Endothelial cell of umbilical vein (primary cell): ENCODE measurements at regions not wholly inside any gene's neighbourhood (a gene's known extent, or its start where the extent isn't known, plus 50 kb on each side); places are given as distances from the start of the nearest gene placed in this dataset.

Experiments used
- BruUV-seq: library from RNA; stranded (reverse); fragments of 400-500 nt; replicated peaks from 2 replicates; lab custom pipeline; 2021; lab: Mats Ljungman, UMichigan
- CTCF ChIA-PET: fragments of 300-600, 350-600 bp; sonication (Branson Sonifier 250); formaldehyde crosslinking; loops from one replicate; lab custom pipeline; 2021; ENCODE audit warnings: antibody characterized with exemption, inconsistent platforms; lab: Charles Lee
- POLR2A ChIA-PET: fragments of 300-600, 350-600 bp; sonication (Branson Sonifier 250); formaldehyde crosslinking; loops from one replicate; lab custom pipeline; 2021; ENCODE audit warnings: antibody characterized with exemption, inconsistent platforms; lab: Charles Lee
- DNase-seq: peaks from one replicate; pipeline ENCODE4 v3.0.0-alpha.2; 2011; ENCODE audit warnings: low read depth, low spot score
- FAIRE-seq: peaks from 2 replicates; lab custom pipeline; 2011; peaks lifted over from hg19 to GRCh38; lab: Jason Lieb, UNC
- H2AFZ ChIP-seq: 2 replicates; pipeline ENCODE4 v1.6.0; 2012; ENCODE audit warnings: low read depth, low read length, control low read depth, inconsistent platforms
- H3K27ac ChIP-seq: 2 replicates; pipeline ENCODE4 v1.5.1; 2011; ENCODE audit warnings: low read depth, mild to moderate bottlenecking, control low read depth, low read length, moderate library complexity; ENCODE audit not compliant: insufficient read depth
- H3K27me3 ChIP-seq, 2 experiments: 2 replicates each; pipeline versions ENCODE4 v1.6.0 to v1.6.1; 2011; ENCODE audit warnings: low read length in 2 of 2, mixed read lengths in 1 of 2; ENCODE audit not compliant: control insufficient read depth in 2 of 2, insufficient read depth in 2 of 2
- H3K36me3 ChIP-seq, 2 experiments: 2 replicates in 1 of 2; 3 replicates in 1 of 2; pipeline ENCODE4 v1.5.1; 2011; ENCODE audit warnings: low read length in 2 of 2, mild to moderate bottlenecking in 1 of 2, moderate library complexity in 1 of 2; ENCODE audit not compliant: control insufficient read depth in 2 of 2, insufficient read depth in 2 of 2; ENCODE audit errors: extremely low read depth in 1 of 2
- H3K4me1 ChIP-seq: 3 replicates; pipeline ENCODE4 v1.5.1; 2011; ENCODE audit warnings: mild to moderate bottlenecking, low read length; ENCODE audit not compliant: control insufficient read depth, insufficient read depth; ENCODE audit errors: extremely low read depth
- H3K4me2 ChIP-seq: 2 replicates; pipeline ENCODE4 v1.6.1; 2011; ENCODE audit warnings: low read length, control low read depth, mixed read lengths; ENCODE audit not compliant: insufficient read depth
- H3K4me3 ChIP-seq, 3 experiments: fragments of 200-600 bp in 1 of 3; sonication (generic), shearing (Covaris generic) in 1 of 3; replicated peaks in 1 of 3; 2 replicates each; pipeline ENCODE4 v1.5.1; 2011 to 2016; ENCODE audit warnings: control low read depth in 3 of 3, low read length in 3 of 3, mild to moderate bottlenecking in 2 of 3, inconsistent platforms in 1 of 3, low read depth in 1 of 3, moderate library complexity in 1 of 3; ENCODE audit not compliant: insufficient read depth in 1 of 3
- H3K79me2 ChIP-seq: 2 replicates; pipeline ENCODE4 v1.6.0; 2012; ENCODE audit warnings: low read length, inconsistent platforms; ENCODE audit not compliant: control insufficient read depth, insufficient read depth
- H3K9ac ChIP-seq: replicated peaks from 2 replicates; pipeline ENCODE3; 2011; ENCODE audit warnings: low read length, control low read depth; ENCODE audit not compliant: insufficient read depth; ENCODE audit errors: extremely low read depth
- H3K9me1 ChIP-seq: replicated peaks from 3 replicates; pipeline ENCODE4 v1.6.0; 2011; ENCODE audit warnings: mild to moderate bottlenecking, low read length; ENCODE audit not compliant: control insufficient read depth, insufficient read depth; ENCODE audit errors: extremely low read depth
- H3K9me3 ChIP-seq: replicated peaks from 2 replicates; pipeline ENCODE4 v1.5.1; 2012; ENCODE audit warnings: low read length, inconsistent platforms; ENCODE audit not compliant: control insufficient read depth, insufficient read depth
- H4K20me1 ChIP-seq: replicated peaks from 2 replicates; pipeline ENCODE3; 2011; ENCODE audit warnings: mild to moderate bottlenecking, low read length; ENCODE audit not compliant: control insufficient read depth, insufficient read depth; ENCODE audit errors: extremely low read depth
- CTCF ChIP-seq, 2 donors: IDR thresholded peaks; 1 replicate in 1 of 2; 2 replicates in 1 of 2; pipeline ENCODE4 v1.5.1; 2011; ENCODE audit warnings: low read length in 2 of 2, mild to moderate bottlenecking in 2 of 2, moderate library complexity in 2 of 2, control low read depth in 1 of 2, inconsistent platforms in 1 of 2, low read depth in 1 of 2; ENCODE audit not compliant: insufficient read depth in 1 of 2; ENCODE audit errors: extremely low read depth in 1 of 2
- EZH2 ChIP-seq: IDR thresholded peaks from 2 replicates; pipeline ENCODE4 v1.6.1; 2012; ENCODE audit warnings: borderline replicate concordance, low read depth, mild to moderate bottlenecking, moderate library complexity, low read length, inconsistent platforms; ENCODE audit not compliant: severe bottlenecking
- FOS ChIP-seq: IDR thresholded peaks from 2 replicates; pipeline ENCODE4 v1.6.1; 2011; ENCODE audit warnings: mild to moderate bottlenecking, low read length, moderate library complexity, borderline replicate concordance; ENCODE audit not compliant: insufficient read depth
- GATA2 ChIP-seq: IDR thresholded peaks from 2 replicates; pipeline ENCODE4 v1.7.0; 2011; ENCODE audit warnings: low read depth, mild to moderate bottlenecking, moderate library complexity, mixed read lengths, low read length; ENCODE audit not compliant: insufficient read length, insufficient read depth
- JUN ChIP-seq: IDR thresholded peaks from 2 replicates; pipeline ENCODE4 v1.6.1; 2011; ENCODE audit warnings: borderline replicate concordance, low read depth; ENCODE audit not compliant: insufficient read length, insufficient read depth
- MAX ChIP-seq: IDR thresholded peaks from 2 replicates; pipeline ENCODE4 v1.6.1; 2011; ENCODE audit not compliant: insufficient read depth, insufficient read length
- MYC ChIP-seq: IDR thresholded peaks from one replicate; pipeline ENCODE4 v1.6.1; 2011; ENCODE audit warnings: mild to moderate bottlenecking, low read depth, low read length
- POLR2A ChIP-seq: IDR thresholded peaks from 2 replicates; pipeline ENCODE4 v1.6.1; 2012; ENCODE audit warnings: low read depth, mild to moderate bottlenecking, control low read depth, low read length
- POLR2AphosphoS5 ChIP-seq: IDR thresholded peaks from 2 replicates; pipeline ENCODE4 v1.6.1; 2012; ENCODE audit warnings: low read depth, mild to moderate bottlenecking, control low read depth, low read length, moderate library complexity; ENCODE audit not compliant: insufficient read depth
- dilution Hi-C: fragments of 300-500 bp; cut with MboI; formaldehyde crosslinking; loops from one replicate; pipeline ENCODE4 v1.15.0; 2019; ENCODE audit warnings: low sequenced_read_pairs; ENCODE audit not compliant: extremely low pct_ligation_motif_present
- intact Hi-C: fragments of 100-400 bp; cut with micrococcal nuclease; formaldehyde crosslinking; loops from one replicate; pipeline ENCODE4 v1.10.0; 2022

- no TSS peak for BruUV-seq
- Histone ChIP-seq H3K27ac (no peak overlapping the region), H3K36me3 (no peaks in the 10 kb centered on the region), H4K20me1 (no peaks in the 10 kb centered on the region), H3K9me1 (no peaks in the 10 kb centered on the region), H3K4me2 (no peak overlapping the region), H3K4me1 (peaks cover 18% of the 10 kb centered on the region), H3K79me2 (no peaks in the 10 kb centered on the region), H3K4me3 (no peak overlapping the region), H3K9ac (no peak overlapping the region), H2AFZ (peak overlapping the region; percentile 38), H3K9me3 (no peaks in the 10 kb centered on the region), H3K27me3 (no peaks in the 10 kb centered on the region)
- POLR2A ChIA-PET: no interaction called here
- DNase-seq (peak; percentile 45), FAIRE-seq (no peak)
- dilution Hi-C loops (no loop called here), intact Hi-C loops (no loop called here)
- TF ChIP-seq POLR2A (no peak), POLR2AphosphoS5 (no peak), FOS (no peak), EZH2 (no peak), MYC (no peak), JUN (no peak), MAX (no peak), GATA2 (no peak), CTCF (IDR thresholded peaks at IDR 0.05; ENCODE audit: extremely low read depth in 1 of 2, insufficient read depth in 1 of 2, low read depth in 1 of 2, low read length in 2 of 2) (no peak)
- CTCF ChIA-PET: interaction anchor here (0.9 kb wide), 1 partner anchor 26 kb away, joined by 3 read pairs; no protein-coding TSS in a partner anchor
Observed at GRCh38 chr10:55374060-55374459, 573.0 kb upstream of the PCDH15 start.
